Nephron progenitor cell (in vitro differentiated cells): ENCODE measurements at regions not wholly inside any gene's neighbourhood (a gene's known extent, or its start where the extent isn't known, plus 50 kb on each side); places are given as distances from the start of the nearest gene placed in this dataset.
A peak's percentile ranks its signal among the peaks of the same experiment; 100 is the strongest.

Experiments used
- DNase-seq: peaks from one replicate; pipeline ENCODE4 v3.0.0; 2021
- H3K27ac Mint-ChIP-seq: 2 replicates; pipeline ENCODE4 v1.8.0; 2021; ENCODE audit warnings: mild to moderate bottlenecking, moderate library complexity, mixed read lengths
- H3K27me3 Mint-ChIP-seq: 2 replicates; pipeline ENCODE4 v1.8.0; 2021; ENCODE audit warnings: mild to moderate bottlenecking, low read depth, mixed read lengths; ENCODE audit not compliant: poor library complexity
- H3K36me3 Mint-ChIP-seq: 2 replicates; pipeline ENCODE4 v1.8.0; 2021; ENCODE audit warnings: low read depth, mixed read lengths
- H3K4me1 Mint-ChIP-seq: 2 replicates; pipeline ENCODE4 v1.8.0; 2021; ENCODE audit warnings: mixed read lengths
- H3K4me3 Mint-ChIP-seq: 2 replicates; pipeline ENCODE4 v1.8.0; 2021; ENCODE audit warnings: mild to moderate bottlenecking, moderate library complexity, mixed read lengths
- H3K9me3 Mint-ChIP-seq: 2 replicates; pipeline ENCODE4 v1.8.0; 2021; ENCODE audit warnings: mild to moderate bottlenecking, moderate library complexity, mixed read lengths
- CTCF ChIP-seq: fragments of 200-600 bp; sonication (generic); IDR thresholded peaks from 2 replicates; pipeline ENCODE4 v1.5.0; 2021; ENCODE audit warnings: antibody characterized with exemption

GRCh38 chr19:33953592-33953991 lies 156.9 kb downstream of the KCTD15 start:
- H3K27me3 Mint-ChIP-seq: peaks cover 17% of the 10 kb centered on the region
- H3K27ac Mint-ChIP-seq: no peak overlapping the region
- H3K9me3 Mint-ChIP-seq: no peaks in the 10 kb centered on the region
- DNase-seq: no peak
- no peaks in the 10 kb centered on the region for H3K36me3 Mint-ChIP-seq
- TF ChIP-seq CTCF: no peak
- H3K4me3 Mint-ChIP-seq: no peak overlapping the region
- H3K4me1 Mint-ChIP-seq: peaks cover 27% of the 10 kb centered on the region

GRCh38 chr19:33954686-33955085 lies 158.0 kb downstream of the KCTD15 start:
- no peak for TF ChIP-seq CTCF
- DNase-seq: no peak
- no peaks in the 10 kb centered on the region for H3K36me3 Mint-ChIP-seq
- peaks cover 20% of the 10 kb centered on the region for H3K4me1 Mint-ChIP-seq
- no peak overlapping the region for H3K27ac Mint-ChIP-seq
- H3K9me3 Mint-ChIP-seq: no peaks in the 10 kb centered on the region
- no peak overlapping the region for H3K4me3 Mint-ChIP-seq
- H3K27me3 Mint-ChIP-seq: peaks cover 14% of the 10 kb centered on the region

GRCh38 chr19:33956941-33957340 lies 160.3 kb downstream of the KCTD15 start:
- no peaks in the 10 kb centered on the region for H3K36me3 Mint-ChIP-seq
- no peaks in the 10 kb centered on the region for H3K9me3 Mint-ChIP-seq
- no peak for DNase-seq
- H3K4me3 Mint-ChIP-seq: no peak overlapping the region
- no peak for TF ChIP-seq CTCF
- H3K27ac Mint-ChIP-seq: no peak overlapping the region
- peaks cover 11% of the 10 kb centered on the region for H3K4me1 Mint-ChIP-seq
- peaks cover 15% of the 10 kb centered on the region for H3K27me3 Mint-ChIP-seq

GRCh38 chr19:33957804-33958203 lies 161.1 kb downstream of the KCTD15 start:
- TF ChIP-seq CTCF: no peak
- Mint-ChIP-seq H3K36me3 (no peaks in the 10 kb centered on the region), H3K4me1 (peaks cover 11% of the 10 kb centered on the region), H3K27me3 (peaks cover 15% of the 10 kb centered on the region), H3K4me3 (no peak overlapping the region), H3K9me3 (no peaks in the 10 kb centered on the region), H3K27ac (no peak overlapping the region)
- no peak for DNase-seq

- Mint-ChIP-seq H3K27ac (peak overlapping the region; percentile 48), H3K9me3 (no peaks in the 10 kb centered on the region), H3K27me3 (peaks cover 11% of the 10 kb centered on the region), H3K36me3 (no peaks in the 10 kb centered on the region), H3K4me1 (no peaks in the 10 kb centered on the region), H3K4me3 (no peak overlapping the region)
- TF ChIP-seq CTCF: no peak
- DNase-seq: no peak
Observed at GRCh38 chr19:33960566-33960965, 163.9 kb downstream of the KCTD15 start.

GRCh38 chr19:33962161-33962560 lies 165.5 kb downstream of the KCTD15 start:
- H3K4me1 Mint-ChIP-seq: no peaks in the 10 kb centered on the region
- H3K27me3 Mint-ChIP-seq: peaks cover 6% of the 10 kb centered on the region
- no peak for DNase-seq
- no peak overlapping the region for H3K4me3 Mint-ChIP-seq
- H3K27ac Mint-ChIP-seq: no peak overlapping the region
- TF ChIP-seq CTCF: no peak
- peaks cover 7% of the 10 kb centered on the region for H3K9me3 Mint-ChIP-seq
- H3K36me3 Mint-ChIP-seq: peaks cover 5% of the 10 kb centered on the region
